ENCODE measurements at regions not wholly inside any gene's neighbourhood (a gene's known extent, or its start where the extent isn't known, plus 50 kb on each side); places are given as distances from the start of the nearest gene placed in this dataset.
"Not testable (repeated sequence)": the region's sequence is repeated elsewhere in the genome, so short reads cannot be mapped to it uniquely, and the experiment has no call there.

GRCh38 chr15:25251700-25252390 is 187.0 kb downstream of the UBE3A start:
- POLR2A ChIA-PET = no interaction called here
- no peak overlapping the region for H3K4me3 ChIP-seq (ENCODE audit: low read depth, low read length)
- CTCF ChIA-PET = no interaction called here
- DNase-seq (ENCODE audit: low read depth, low spot score) = no peak
- TF ChIP-seq, protein P1, sequence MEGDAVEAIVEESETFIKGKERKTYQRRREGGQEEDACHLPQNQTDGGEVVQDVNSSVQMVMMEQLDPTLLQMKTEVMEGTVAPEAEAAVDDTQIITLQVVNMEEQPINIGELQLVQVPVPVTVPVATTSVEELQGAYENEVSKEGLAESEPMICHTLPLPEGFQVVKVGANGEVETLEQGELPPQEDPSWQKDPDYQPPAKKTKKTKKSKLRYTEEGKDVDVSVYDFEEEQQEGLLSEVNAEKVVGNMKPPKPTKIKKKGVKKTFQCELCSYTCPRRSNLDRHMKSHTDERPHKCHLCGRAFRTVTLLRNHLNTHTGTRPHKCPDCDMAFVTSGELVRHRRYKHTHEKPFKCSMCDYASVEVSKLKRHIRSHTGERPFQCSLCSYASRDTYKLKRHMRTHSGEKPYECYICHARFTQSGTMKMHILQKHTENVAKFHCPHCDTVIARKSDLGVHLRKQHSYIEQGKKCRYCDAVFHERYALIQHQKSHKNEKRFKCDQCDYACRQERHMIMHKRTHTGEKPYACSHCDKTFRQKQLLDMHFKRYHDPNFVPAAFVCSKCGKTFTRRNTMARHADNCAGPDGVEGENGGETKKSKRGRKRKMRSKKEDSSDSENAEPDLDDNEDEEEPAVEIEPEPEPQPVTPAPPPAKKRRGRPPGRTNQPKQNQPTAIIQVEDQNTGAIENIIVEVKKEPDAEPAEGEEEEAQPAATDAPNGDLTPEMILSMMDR (IDR thresholded peaks at IDR 0.05; ENCODE audit: insufficient read depth, low read length, missing control alignments) = no peak

DNA sequence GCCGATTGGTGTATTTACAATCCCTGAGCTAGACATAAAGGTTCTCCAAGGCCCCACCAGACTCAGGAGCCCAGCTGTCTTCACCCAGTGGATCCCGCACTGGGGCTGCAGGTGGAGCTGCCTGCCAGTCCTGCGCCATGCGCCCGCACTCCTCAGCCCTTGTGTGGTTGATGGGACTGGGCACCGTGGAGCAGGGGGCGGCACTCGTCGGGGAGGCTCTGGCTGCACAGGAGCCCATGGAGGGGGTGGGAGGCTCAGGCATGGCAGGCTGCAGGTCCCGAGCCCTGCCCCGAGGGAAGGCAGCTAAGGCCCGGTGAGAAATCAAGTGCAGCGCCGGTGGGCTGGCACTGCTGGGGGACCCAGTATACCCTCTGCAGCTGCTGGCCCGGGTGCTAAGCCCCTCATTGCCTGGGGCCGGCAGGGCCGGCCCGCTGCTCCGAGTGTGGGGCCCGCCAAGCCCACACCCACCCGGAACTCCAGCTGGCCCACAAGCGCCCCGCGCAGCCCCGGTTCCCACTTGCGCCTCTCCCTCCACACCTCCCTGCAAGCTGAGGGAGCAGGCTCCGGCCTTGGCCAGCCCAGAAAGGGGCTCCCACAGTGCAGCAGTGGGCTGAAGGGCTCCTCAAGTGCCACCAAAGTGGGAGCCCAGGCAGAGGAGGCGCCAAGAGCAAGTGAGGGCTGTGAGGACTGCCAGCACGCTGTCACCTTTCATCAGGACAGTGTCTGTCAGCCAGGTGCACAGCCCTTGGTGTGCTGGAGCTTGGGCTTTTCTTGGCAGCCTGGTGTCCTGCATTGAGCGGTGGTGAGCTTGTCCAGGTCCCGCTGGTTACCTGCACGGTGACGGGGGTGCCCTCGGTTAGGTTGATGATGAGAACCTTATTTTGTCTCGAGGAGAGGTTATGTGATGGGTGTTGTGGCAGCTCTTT is 185.5 kb downstream of the UBE3A start:
- POLR2A ChIA-PET; CTCF ChIA-PET; H3K4me3 ChIP-seq (ENCODE audit: low read depth, low read length); DNase-seq (ENCODE audit: low read depth, low spot score): not testable (repeated sequence)

- CTCF ChIA-PET = no interaction called here
- TF ChIP-seq, protein P1 (IDR thresholded peaks at IDR 0.05; ENCODE audit: insufficient read depth, low read length, missing control alignments) = no peak
- H3K4me3 ChIP-seq (ENCODE audit: low read depth, low read length) = no peak overlapping the region
- DNase-seq (ENCODE audit: low read depth, low spot score) = no peak
- POLR2A ChIA-PET = no interaction called here
Observed at GRCh38 chr15:25268166-25268565, 170.7 kb downstream of the UBE3A start.
